ENCODE measurements at regions not wholly inside any gene's neighbourhood (a gene's known extent, or its start where the extent isn't known, plus 50 kb on each side); places are given as distances from the start of the nearest gene placed in this dataset.

DNA sequence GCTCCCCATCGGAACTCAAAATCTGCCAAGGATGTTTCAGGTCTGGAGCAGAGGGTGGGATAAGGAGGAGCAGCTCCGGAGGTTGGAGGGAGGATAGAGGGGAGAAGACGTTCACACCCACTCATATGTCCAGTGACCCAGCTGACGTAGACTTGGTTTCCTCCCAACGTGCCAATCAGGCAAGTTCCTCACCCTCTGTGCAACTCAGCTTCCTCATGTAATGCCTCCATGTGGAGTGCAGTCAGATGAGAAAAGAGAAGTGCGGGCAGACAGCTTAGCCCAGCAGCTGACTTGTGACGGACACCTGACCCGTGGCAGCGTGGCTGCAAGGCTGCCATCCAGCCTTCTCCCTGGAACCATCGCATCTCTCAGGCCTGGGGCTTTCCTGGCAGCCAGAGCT is 86.8 kb downstream of the NPTX2 start:
- TF ChIP-seq ZFX (IDR thresholded peaks at IDR 0.05; ENCODE audit: borderline replicate concordance), result no peak
- TF ChIP-seq, protein P1, sequence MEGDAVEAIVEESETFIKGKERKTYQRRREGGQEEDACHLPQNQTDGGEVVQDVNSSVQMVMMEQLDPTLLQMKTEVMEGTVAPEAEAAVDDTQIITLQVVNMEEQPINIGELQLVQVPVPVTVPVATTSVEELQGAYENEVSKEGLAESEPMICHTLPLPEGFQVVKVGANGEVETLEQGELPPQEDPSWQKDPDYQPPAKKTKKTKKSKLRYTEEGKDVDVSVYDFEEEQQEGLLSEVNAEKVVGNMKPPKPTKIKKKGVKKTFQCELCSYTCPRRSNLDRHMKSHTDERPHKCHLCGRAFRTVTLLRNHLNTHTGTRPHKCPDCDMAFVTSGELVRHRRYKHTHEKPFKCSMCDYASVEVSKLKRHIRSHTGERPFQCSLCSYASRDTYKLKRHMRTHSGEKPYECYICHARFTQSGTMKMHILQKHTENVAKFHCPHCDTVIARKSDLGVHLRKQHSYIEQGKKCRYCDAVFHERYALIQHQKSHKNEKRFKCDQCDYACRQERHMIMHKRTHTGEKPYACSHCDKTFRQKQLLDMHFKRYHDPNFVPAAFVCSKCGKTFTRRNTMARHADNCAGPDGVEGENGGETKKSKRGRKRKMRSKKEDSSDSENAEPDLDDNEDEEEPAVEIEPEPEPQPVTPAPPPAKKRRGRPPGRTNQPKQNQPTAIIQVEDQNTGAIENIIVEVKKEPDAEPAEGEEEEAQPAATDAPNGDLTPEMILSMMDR (IDR thresholded peaks at IDR 0.05), result no peak

DNA sequence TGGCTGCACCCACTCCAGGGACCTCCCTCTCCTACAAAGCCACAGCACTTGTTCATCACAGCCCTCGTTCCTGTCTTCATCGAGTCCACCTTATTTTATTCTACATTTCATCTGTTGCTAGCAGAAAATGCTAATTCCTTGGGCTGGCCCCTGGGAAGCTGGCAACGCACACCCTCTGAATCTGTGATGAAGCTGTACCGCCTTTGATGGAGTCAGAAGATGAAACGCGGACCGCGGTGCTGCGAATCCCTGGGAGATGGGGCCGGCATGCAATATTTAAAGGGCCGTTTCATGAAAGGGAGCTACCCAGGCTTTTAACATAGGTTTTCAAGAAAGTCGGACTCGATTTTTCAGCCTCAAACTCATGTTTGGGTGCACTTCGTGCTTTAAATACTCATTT is 88.5 kb downstream of the NPTX2 start:
- no peak for TF ChIP-seq ZFX (IDR thresholded peaks at IDR 0.05; ENCODE audit: borderline replicate concordance)
- TF ChIP-seq, protein P1 (IDR thresholded peaks at IDR 0.05), result no peak
- no peak overlapping the region for H3K27ac ChIP-seq

More for the DNA sequence above, 86.8 kb downstream of the NPTX2 start:
- H3K27ac ChIP-seq, result no peak overlapping the region

DNA sequence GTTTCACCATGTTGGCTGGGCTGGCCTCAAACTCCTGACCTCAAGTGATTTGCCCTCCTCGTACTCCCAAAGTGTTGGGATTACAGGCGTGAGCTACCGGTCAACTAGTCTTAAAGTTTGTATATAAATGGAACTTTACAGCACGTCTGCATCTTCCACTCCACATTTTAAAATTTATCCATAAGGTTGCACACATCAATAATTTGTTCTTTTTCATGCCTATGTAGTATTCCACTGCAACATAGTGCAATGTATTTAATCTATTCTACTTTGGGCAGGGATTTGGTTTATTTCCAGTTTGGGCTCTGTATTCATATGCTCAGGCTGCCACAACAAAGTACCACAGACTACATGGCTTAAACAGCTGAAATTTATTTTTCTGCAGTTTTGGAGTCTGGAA is 90.0 kb downstream of the NPTX2 start:
- no peak for TF ChIP-seq ZFX (IDR thresholded peaks at IDR 0.05; ENCODE audit: borderline replicate concordance)
- TF ChIP-seq, protein P1 (IDR thresholded peaks at IDR 0.05), result no peak
- no peak overlapping the region for H3K27ac ChIP-seq

DNA sequence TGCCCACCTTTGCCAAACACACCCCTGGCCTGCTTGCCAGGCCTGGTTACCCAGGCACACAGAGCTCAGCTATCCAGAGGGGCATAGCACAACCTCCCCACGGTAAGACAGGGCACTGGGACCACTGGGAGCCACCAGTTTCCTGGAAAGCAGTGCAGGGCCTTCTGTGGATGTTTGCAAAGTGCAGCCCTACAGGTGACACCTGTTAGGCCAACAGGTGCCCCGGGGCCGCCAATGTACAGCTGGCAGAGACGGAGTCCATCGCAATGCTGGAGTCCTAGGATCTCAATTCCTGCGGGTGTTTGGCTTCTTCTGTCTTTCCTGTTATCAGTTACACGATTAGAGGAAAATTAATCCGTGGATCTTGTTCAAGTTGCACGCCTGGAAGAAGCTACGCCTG is 94.9 kb downstream of the NPTX2 start:
- no peak for TF ChIP-seq ZFX (IDR thresholded peaks at IDR 0.05; ENCODE audit: borderline replicate concordance)
- TF ChIP-seq, protein P1 (IDR thresholded peaks at IDR 0.05), result no peak
- H3K27ac ChIP-seq, result no peak overlapping the region

DNA sequence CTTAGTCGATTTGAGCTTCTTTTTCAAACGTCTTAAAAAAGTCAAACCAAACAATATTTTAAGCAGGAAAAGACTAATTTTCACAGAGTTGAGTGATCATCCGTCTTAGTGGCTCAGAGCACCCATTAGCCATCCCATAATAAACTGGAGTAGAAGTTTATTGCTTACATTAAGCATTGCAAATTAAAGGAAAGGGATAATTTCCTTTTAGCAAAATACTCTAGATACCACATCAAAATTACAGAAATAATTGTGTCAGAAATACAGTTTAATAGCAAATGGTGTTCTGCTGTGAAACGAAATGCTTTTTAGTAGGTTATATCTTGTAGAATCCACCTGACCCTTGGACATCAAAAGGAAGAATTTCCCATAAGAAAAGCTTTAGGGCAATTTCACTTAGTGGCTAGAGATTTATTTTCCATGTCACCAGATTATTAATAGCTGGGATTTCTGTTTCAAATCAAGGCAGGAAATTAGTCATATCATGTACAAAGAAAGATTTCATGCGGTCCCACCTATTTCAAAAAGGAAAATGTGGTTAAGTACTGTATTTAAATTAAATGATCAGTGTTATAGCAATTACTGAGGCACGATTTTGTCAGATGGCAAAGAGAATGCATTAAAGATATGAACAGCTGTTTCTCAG is 96.2 kb downstream of the NPTX2 start:
- TF ChIP-seq, protein P1 (IDR thresholded peaks at IDR 0.05), result no peak
- TF ChIP-seq ZFX (IDR thresholded peaks at IDR 0.05; ENCODE audit: borderline replicate concordance), result no peak
- no peak overlapping the region for H3K27ac ChIP-seq

DNA sequence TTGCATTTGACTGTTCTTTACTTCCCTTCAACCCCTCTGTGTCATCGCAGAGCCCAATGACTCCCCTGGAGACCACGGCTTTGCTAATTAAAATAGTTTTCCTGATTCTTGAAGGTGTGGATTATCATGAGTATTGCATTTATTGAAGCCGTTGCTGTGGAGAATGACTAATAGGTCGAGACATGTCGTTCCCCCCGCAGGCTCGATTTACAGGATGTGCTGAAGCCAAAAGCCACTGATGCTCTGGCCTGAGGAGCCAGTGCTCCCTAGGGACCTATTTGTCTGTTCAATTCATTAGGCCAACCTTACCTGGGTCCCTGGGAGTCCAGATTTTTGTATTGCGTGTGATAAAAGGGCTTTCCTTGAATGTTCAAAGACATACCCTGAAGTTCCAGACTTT is 102.3 kb downstream of the NPTX2 start:
- no peak for TF ChIP-seq ZFX (IDR thresholded peaks at IDR 0.05; ENCODE audit: borderline replicate concordance)
- TF ChIP-seq, protein P1 (IDR thresholded peaks at IDR 0.05), result no peak

DNA sequence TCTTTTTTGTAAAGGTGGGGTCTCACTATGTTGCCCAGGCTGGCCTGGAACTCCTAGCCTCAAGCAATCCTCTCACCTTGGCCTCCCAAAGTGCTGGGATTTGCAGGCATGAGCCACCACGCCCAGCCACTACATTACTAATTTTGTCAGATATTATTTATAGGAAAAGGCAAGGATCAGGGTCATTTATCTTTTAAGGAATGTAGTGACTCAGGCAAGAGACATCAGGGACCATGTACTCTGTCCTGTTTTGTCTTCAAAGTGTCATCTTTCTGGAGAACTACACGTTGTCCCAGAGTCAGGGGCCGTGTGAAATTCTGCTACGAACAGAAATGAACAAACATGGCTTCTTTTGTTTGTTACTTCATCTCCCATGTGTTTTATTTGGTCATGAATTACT is 105.3 kb downstream of the NPTX2 start:
- TF ChIP-seq, protein P1 (IDR thresholded peaks at IDR 0.05), result no peak
- no peak for TF ChIP-seq ZFX (IDR thresholded peaks at IDR 0.05; ENCODE audit: borderline replicate concordance)
- H3K27ac ChIP-seq, result no peak overlapping the region

More for the DNA sequence above, 102.3 kb downstream of the NPTX2 start:
- H3K27ac ChIP-seq, result no peak overlapping the region
